DMS153 treated with DMSO at 0.1 percent for 48 hours (cell line): ENCODE measurements at regions not wholly inside any gene's neighbourhood (a gene's known extent, or its start where the extent isn't known, plus 50 kb on each side); places are given as distances from the start of the nearest gene placed in this dataset.

Experiments used
- DNase-seq: peaks from one replicate; lab custom pipeline; 2025; ENCODE audit not compliant: unreplicated experiment; lab: John Stamatoyannopoulos, UW

- no peak for DNase-seq
Measured at GRCh38 chr13:79740991-79741390, 260.0 kb downstream of the NDFIP2 start.

GRCh38 chr13:79736356-79736755 is 255.4 kb downstream of the NDFIP2 start:
- no peak for DNase-seq

- no peak for DNase-seq
Measured at GRCh38 chr13:79735228-79735627, 254.3 kb downstream of the NDFIP2 start.

- DNase-seq = no peak
Measured at GRCh38 chr13:79727086-79727485, 246.1 kb downstream of the NDFIP2 start.

- DNase-seq = no peak
Measured at GRCh38 chr13:79725841-79726240, 244.9 kb downstream of the NDFIP2 start.

- no peak for DNase-seq
Measured at GRCh38 chr13:79724348-79725103, 243.6 kb downstream of the NDFIP2 start.

- DNase-seq = no peak
Measured at GRCh38 chr13:79723519-79724024, 242.6 kb downstream of the NDFIP2 start.

GRCh38 chr13:79722885-79723445 is 242.0 kb downstream of the NDFIP2 start:
- no peak for DNase-seq

GRCh38 chr13:79716191-79716590 is 235.2 kb downstream of the NDFIP2 start:
- DNase-seq = no peak

- no peak for DNase-seq
Measured at GRCh38 chr13:79711631-79712030, 230.7 kb downstream of the NDFIP2 start.

- no peak for DNase-seq
Measured at GRCh38 chr13:79710376-79710775, 229.4 kb downstream of the NDFIP2 start.

- no peak for DNase-seq
Measured at GRCh38 chr13:79709471-79709870, 228.5 kb downstream of the NDFIP2 start.

GRCh38 chr13:79703772-79704171 is 222.8 kb downstream of the NDFIP2 start:
- DNase-seq = no peak

- DNase-seq = no peak
Measured at GRCh38 chr13:79695754-79696153, 214.8 kb downstream of the NDFIP2 start.

- no peak for DNase-seq
Measured at GRCh38 chr13:79692846-79693245, 211.9 kb downstream of the NDFIP2 start.

- no peak for DNase-seq
Measured at GRCh38 chr13:79691826-79692225, 210.9 kb downstream of the NDFIP2 start.

GRCh38 chr13:79688741-79689140 is 207.8 kb downstream of the NDFIP2 start:
- DNase-seq = no peak

- no peak for DNase-seq
Measured at GRCh38 chr13:79686441-79686840, 205.5 kb downstream of the NDFIP2 start.

- no peak for DNase-seq
Measured at GRCh38 chr13:79684371-79684770, 203.4 kb downstream of the NDFIP2 start.

- DNase-seq = no peak
Measured at GRCh38 chr13:79682164-79682563, 201.2 kb downstream of the NDFIP2 start.

GRCh38 chr13:79681069-79681468 is 200.1 kb downstream of the NDFIP2 start:
- no peak for DNase-seq

- DNase-seq = no peak
Measured at GRCh38 chr13:79680485-79680884, 199.5 kb downstream of the NDFIP2 start.

GRCh38 chr13:79679334-79679733 is 198.4 kb downstream of the NDFIP2 start:
- DNase-seq = peak; percentile 65
